ENCODE measurements at regions not wholly inside any gene's neighbourhood (a gene's known extent, or its start where the extent isn't known, plus 50 kb on each side); places are given as distances from the start of the nearest gene placed in this dataset.

GRCh38 chr10:20709708-20710107, 187.4 kb downstream of the NEBL start:
- ChIA-PET CTCF (no interaction called here), POLR2A (no interaction called here)
- no peaks in the 10 kb centered on the region for H3K27me3 ChIP-seq (ENCODE audit: control insufficient read depth, insufficient read depth, low read length)
- no peak for DNase-seq (ENCODE audit: low read depth)
- no peak overlapping the region for H3K4me3 ChIP-seq (ENCODE audit: low read depth, low read length)
- TF ChIP-seq CTCF (IDR thresholded peaks at IDR 0.05; ENCODE audit: insufficient read depth, low read depth, low read length): no peak
- no peaks in the 10 kb centered on the region for H3K36me3 ChIP-seq (ENCODE audit: control insufficient read depth, insufficient read depth, low read length)

- no peak for TF ChIP-seq CTCF (IDR thresholded peaks at IDR 0.05; ENCODE audit: insufficient read depth, low read depth, low read length)
- POLR2A ChIA-PET: no interaction called here
Measured at GRCh38 chr10:20708305-20708704, 188.8 kb downstream of the NEBL start.

GRCh38 chr10:20707251-20707650, 189.9 kb downstream of the NEBL start:
- no peak for DNase-seq (ENCODE audit: low read depth)
- no peaks in the 10 kb centered on the region for H3K27me3 ChIP-seq (ENCODE audit: control insufficient read depth, insufficient read depth, low read length)
- CTCF ChIA-PET: no interaction called here
- POLR2A ChIA-PET: no interaction called here
- no peaks in the 10 kb centered on the region for H3K36me3 ChIP-seq (ENCODE audit: control insufficient read depth, insufficient read depth, low read length)
- H3K4me3 ChIP-seq (ENCODE audit: low read depth, low read length): no peak overlapping the region
- TF ChIP-seq CTCF (IDR thresholded peaks at IDR 0.05; ENCODE audit: insufficient read depth, low read depth, low read length): no peak

More at GRCh38 chr10:20708305-20708704, 188.8 kb downstream of the NEBL start:
- CTCF ChIA-PET: no interaction called here
- no peak overlapping the region for H3K4me3 ChIP-seq (ENCODE audit: low read depth, low read length)
- H3K36me3 ChIP-seq (ENCODE audit: control insufficient read depth, insufficient read depth, low read length): no peaks in the 10 kb centered on the region
- no peaks in the 10 kb centered on the region for H3K27me3 ChIP-seq (ENCODE audit: control insufficient read depth, insufficient read depth, low read length)
- no peak for DNase-seq (ENCODE audit: low read depth)

GRCh38 chr10:20698837-20699236, 198.3 kb downstream of the NEBL start:
- CTCF ChIA-PET: no interaction called here

GRCh38 chr10:20694296-20694695, 202.8 kb downstream of the NEBL start:
- DNase-seq (ENCODE audit: low read depth): no peak
- no peak for TF ChIP-seq CTCF (IDR thresholded peaks at IDR 0.05; ENCODE audit: insufficient read depth, low read depth, low read length)
- Histone ChIP-seq H3K27me3 (ENCODE audit: control insufficient read depth, insufficient read depth, low read length) (no peaks in the 10 kb centered on the region), H3K36me3 (ENCODE audit: control insufficient read depth, insufficient read depth, low read length) (no peaks in the 10 kb centered on the region), H3K4me3 (ENCODE audit: low read depth, low read length) (no peak overlapping the region)
- ChIA-PET POLR2A (no interaction called here), CTCF (no interaction called here)

More at GRCh38 chr10:20698837-20699236, 198.3 kb downstream of the NEBL start:
- no peak overlapping the region for H3K4me3 ChIP-seq (ENCODE audit: low read depth, low read length)
- DNase-seq (ENCODE audit: low read depth): no peak
- POLR2A ChIA-PET: no interaction called here
- no peak for TF ChIP-seq CTCF (IDR thresholded peaks at IDR 0.05; ENCODE audit: insufficient read depth, low read depth, low read length)
- no peaks in the 10 kb centered on the region for H3K27me3 ChIP-seq (ENCODE audit: control insufficient read depth, insufficient read depth, low read length)
- H3K36me3 ChIP-seq (ENCODE audit: control insufficient read depth, insufficient read depth, low read length): no peaks in the 10 kb centered on the region
